HG02938 (cell line): ENCODE measurements at regions not wholly inside any gene's neighbourhood (a gene's known extent, or its start where the extent isn't known, plus 50 kb on each side); places are given as distances from the start of the nearest gene placed in this dataset.

Source experiments
- ATAC-seq: cut with Tn5 transposase; IDR thresholded peaks from one replicate; pipeline ENCODE4 v1.9.1; 2021; ENCODE audit warnings: mild to moderate bottlenecking, moderate library complexity; ENCODE audit not compliant: unreplicated experiment

- no peak for ATAC-seq
These were observed 126.1 kb downstream of the SEC14L1 start for GRCh38 chr17:77266891-77267341.

- ATAC-seq = no peak
These were observed 129.2 kb downstream of the SEC14L1 start for GRCh38 chr17:77269696-77270681.

- ATAC-seq = no peak
These were observed 130.6 kb downstream of the SEC14L1 start for GRCh38 chr17:77271411-77271810.

- ATAC-seq = no peak
These were observed 132.8 kb downstream of the SEC14L1 start for GRCh38 chr17:77273397-77274085.

- ATAC-seq = no peak
These were observed 133.5 kb downstream of the SEC14L1 start for GRCh38 chr17:77274096-77274845.

GRCh38 chr17:77279448-77280303 is 138.9 kb downstream of the SEC14L1 start:
- no peak for ATAC-seq

- ATAC-seq = peak; percentile 1
These were observed 139.7 kb downstream of the SEC14L1 start for GRCh38 chr17:77280304-77281121.

GRCh38 chr17:77281122-77281903 is 140.5 kb downstream of the SEC14L1 start:
- ATAC-seq = peak; percentile 50

- ATAC-seq = peak; percentile 25
These were observed 141.2 kb downstream of the SEC14L1 start for GRCh38 chr17:77281904-77282367.

- ATAC-seq = no peak
These were observed 142.1 kb downstream of the SEC14L1 start for GRCh38 chr17:77282524-77283515.

- ATAC-seq = no peak
These were observed 143.4 kb downstream of the SEC14L1 start for GRCh38 chr17:77284023-77284617.

GRCh38 chr17:77285594-77286390 is 145.0 kb downstream of the SEC14L1 start:
- ATAC-seq = no peak

- ATAC-seq = no peak
These were observed 145.5 kb downstream of the SEC14L1 start for GRCh38 chr17:77286391-77286640.

GRCh38 chr17:77286641-77287431 is 146.1 kb downstream of the SEC14L1 start:
- no peak for ATAC-seq

- no peak for ATAC-seq
These were observed 146.8 kb downstream of the SEC14L1 start for GRCh38 chr17:77287432-77288068.
